Astrocyte of the cerebellum (primary cell): ENCODE measurements at regions not wholly inside any gene's neighbourhood (a gene's known extent, or its start where the extent isn't known, plus 50 kb on each side); places are given as distances from the start of the nearest gene placed in this dataset.
"Not testable (repeated sequence)": the region's sequence is repeated elsewhere in the genome, so short reads cannot be mapped to it uniquely, and the experiment has no call there.

ENCODE experiments used
- DNase-seq: peaks from one replicate; pipeline ENCODE4 v3.0.0-alpha.2; 2011; ENCODE audit warnings: low read depth
- H3K4me3 ChIP-seq: 2 replicates; pipeline ENCODE4 v1.5.1; 2011; ENCODE audit warnings: mild to moderate bottlenecking, low read depth, low read length, moderate library complexity
- in situ Hi-C: cut with HindIII; loops from 2 replicates; pipeline ENCODE4 v1.10.0; 2017; ENCODE audit warnings: low sequenced_read_pairs
- TF ChIP-seq, protein P1 (sequence below): IDR thresholded peaks from 2 replicates; pipeline ENCODE4 v1.5.1; 2012; ENCODE audit warnings: low read length, low read depth, moderate library complexity, mild to moderate bottlenecking; ENCODE audit errors: missing control alignments

DNA sequence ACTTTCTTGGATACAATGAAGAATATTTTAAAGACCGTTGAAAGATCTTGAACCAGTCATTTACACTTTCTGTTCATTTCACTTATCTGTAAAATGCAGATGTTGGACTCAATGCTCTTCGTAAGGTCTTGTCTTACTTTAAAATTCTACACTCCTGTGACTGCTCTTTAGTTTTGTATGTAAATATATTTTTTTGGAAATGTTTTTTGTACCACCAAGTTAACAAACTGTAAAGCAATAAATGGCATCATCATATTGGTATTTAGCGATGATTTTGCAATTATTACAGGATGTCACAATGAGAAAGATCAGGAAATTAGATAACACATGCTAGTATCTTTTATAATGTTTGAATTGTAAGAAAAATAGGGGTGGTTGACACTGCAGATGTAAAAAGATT is 80.8 kb upstream of the GNAQ start:
- in situ Hi-C loops = no loop called here
- H3K4me3 ChIP-seq = no peak overlapping the region
- TF ChIP-seq, protein P1, sequence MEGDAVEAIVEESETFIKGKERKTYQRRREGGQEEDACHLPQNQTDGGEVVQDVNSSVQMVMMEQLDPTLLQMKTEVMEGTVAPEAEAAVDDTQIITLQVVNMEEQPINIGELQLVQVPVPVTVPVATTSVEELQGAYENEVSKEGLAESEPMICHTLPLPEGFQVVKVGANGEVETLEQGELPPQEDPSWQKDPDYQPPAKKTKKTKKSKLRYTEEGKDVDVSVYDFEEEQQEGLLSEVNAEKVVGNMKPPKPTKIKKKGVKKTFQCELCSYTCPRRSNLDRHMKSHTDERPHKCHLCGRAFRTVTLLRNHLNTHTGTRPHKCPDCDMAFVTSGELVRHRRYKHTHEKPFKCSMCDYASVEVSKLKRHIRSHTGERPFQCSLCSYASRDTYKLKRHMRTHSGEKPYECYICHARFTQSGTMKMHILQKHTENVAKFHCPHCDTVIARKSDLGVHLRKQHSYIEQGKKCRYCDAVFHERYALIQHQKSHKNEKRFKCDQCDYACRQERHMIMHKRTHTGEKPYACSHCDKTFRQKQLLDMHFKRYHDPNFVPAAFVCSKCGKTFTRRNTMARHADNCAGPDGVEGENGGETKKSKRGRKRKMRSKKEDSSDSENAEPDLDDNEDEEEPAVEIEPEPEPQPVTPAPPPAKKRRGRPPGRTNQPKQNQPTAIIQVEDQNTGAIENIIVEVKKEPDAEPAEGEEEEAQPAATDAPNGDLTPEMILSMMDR = no peak
- no peak for DNase-seq

DNA sequence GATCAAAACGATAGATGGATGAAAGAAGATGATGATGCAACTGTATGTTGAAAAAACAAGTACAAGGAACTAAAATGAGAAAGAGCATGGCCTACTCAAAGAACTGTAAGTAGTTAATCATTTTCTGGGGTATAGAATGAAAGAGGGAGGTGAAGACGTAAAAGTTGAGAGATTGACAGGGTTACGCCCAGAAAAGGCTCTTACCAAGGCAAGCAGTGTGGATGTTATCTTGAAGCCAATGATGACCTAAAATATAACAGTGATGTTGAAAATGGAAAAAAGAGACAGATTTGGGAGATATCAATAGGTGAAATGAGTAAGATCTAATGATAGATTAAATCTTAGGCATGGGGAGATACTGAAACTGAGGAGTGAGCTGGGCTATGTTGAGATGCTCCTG is 80.4 kb upstream of the GNAQ start:
- no peak overlapping the region for H3K4me3 ChIP-seq
- DNase-seq = no peak
- TF ChIP-seq, protein P1 = no peak
- in situ Hi-C loops = no loop called here

DNA sequence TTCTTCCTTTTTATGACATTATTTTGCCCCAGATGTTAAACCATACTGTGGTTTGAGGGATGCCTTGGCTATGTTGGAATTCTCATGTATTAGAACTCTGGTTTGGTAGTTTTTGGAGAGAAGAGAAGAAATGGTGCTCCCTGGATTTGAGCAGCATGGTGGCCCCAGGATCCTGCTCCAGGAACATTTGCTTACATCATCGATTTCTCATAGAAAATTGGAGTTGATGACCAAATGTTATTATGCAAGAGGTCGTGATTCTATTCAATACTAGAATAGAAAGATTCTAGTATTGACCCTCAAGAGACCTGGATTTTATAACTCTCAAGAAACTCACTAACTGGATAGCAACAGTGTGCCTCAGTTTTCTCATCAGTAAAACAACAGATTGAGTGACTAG is 77.5 kb upstream of the GNAQ start:
- H3K4me3 ChIP-seq = no peak overlapping the region
- no peak for DNase-seq
- in situ Hi-C loops = no loop called here
- TF ChIP-seq, protein P1 = no peak

DNA sequence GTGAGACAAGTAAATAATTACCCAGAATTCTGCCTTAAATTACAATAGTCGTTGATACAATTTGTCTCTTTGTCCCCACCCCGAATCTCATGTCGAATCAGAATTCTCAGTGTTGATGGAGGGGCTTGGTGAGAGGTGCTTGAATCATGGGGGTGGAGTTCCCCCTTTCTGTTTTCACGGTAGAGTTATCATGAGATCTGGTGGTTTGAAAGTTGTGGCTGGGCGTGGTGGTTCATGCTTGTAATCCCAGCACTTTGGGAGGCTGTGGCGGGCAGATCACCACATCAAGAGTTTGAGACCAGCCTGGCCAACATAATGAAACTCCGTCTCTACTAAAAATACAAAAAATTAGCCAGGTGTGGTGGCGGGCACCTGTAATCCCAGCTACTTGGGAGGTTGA is 75.0 kb upstream of the GNAQ start:
- H3K4me3 ChIP-seq, DNase-seq: not testable (repeated sequence)

DNA sequence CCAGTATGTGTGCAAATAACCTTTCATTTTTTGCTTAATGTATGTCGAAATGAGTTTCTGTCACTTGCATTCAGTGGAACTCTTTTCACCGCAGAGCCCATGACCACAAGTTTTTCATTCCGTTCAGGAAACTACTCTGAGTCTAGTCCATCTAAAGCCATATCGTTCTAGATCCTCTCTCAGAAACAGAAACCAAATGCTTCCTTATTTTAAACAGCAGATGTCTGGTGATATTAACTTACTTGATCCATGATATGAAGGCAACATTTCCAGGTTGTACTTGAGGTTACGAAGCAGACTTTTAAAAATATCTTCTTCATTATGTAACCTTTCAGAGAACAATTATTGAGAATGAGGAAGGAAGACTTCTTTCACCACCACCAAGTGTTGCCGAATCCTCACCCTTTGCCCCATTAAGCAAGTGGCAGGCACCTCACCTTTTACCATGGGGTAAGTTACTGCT is 72.4 kb upstream of the GNAQ start:
- H3K4me3 ChIP-seq = no peak overlapping the region
- TF ChIP-seq, protein P1 = no peak
- DNase-seq = no peak
- in situ Hi-C loops = no loop called here

More for the DNA sequence above, 75.0 kb upstream of the GNAQ start:
- in situ Hi-C loops = not testable (repeated sequence)

DNA sequence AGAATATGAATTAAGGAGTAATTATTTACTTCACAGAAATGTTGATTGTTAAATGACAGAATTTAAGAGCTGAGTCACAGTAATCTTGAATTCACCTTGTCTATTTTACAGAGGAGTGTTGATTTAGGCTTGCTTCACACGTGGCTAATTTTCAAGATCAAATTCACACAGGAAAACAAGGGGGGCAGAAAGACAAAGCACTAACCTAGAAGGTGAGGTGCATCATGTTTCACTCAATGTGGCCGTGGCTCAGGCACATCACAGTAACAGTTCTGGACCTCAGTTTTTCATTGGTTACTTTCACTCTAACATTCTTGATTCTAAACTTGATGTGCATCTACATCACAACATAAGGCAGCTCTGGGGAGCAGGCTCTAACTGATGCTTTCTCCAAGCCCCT is 69.6 kb upstream of the GNAQ start:
- TF ChIP-seq, protein P1 = no peak
- no peak overlapping the region for H3K4me3 ChIP-seq
- in situ Hi-C loops = no loop called here
- DNase-seq = no peak

DNA sequence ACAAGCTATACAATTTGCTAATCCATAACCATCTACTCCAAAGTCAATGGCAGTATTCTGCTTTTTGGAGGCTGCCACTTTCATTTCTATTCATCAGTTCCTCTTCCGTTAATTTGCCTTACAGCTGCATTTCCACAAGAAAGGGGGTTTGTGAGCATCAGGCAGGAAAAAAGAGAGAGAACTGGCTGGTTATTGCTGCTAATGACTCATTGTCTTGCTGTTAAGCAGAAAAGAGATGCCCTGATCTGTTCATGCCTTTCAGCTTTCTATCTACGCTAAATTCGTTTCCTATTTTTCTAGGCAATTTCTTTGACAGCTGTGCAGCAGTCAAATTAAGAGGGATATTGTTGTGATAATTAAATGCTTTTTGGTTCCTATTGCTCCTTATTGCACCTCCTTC is 65.9 kb upstream of the GNAQ start:
- TF ChIP-seq, protein P1 = no peak
- H3K4me3 ChIP-seq = no peak overlapping the region
- in situ Hi-C loops = no loop called here
- DNase-seq = no peak
